Stomach (tissue), 4 donors: ENCODE measurements at regions not wholly inside any gene's neighbourhood (a gene's known extent, or its start where the extent isn't known, plus 50 kb on each side); places are given as distances from the start of the nearest gene placed in this dataset.

ENCODE experiments used
- POLR2A ChIP-seq, 4 donors: fragments of 450-650 bp; IDR thresholded peaks; one replicate each; pipeline ENCODE4 v1.6.1; 2016; ENCODE audit warnings: antibody characterized with exemption in 4 of 4, control low read depth in 2 of 4, mild to moderate bottlenecking in 1 of 4, moderate library complexity in 1 of 4
- TF ChIP-seq, protein P1 (sequence below), 7 experiments: fragments of 450-650 bp in 4 of 7; fragments of 200-600 bp in 3 of 7; sonication (generic) in 3 of 7; IDR thresholded peaks; one replicate each; pipeline ENCODE4 v1.5.1; 2016 to 2019; ENCODE audit warnings: antibody characterized with exemption in 7 of 7, control low read depth in 2 of 7, mild to moderate bottlenecking in 1 of 7

DNA sequence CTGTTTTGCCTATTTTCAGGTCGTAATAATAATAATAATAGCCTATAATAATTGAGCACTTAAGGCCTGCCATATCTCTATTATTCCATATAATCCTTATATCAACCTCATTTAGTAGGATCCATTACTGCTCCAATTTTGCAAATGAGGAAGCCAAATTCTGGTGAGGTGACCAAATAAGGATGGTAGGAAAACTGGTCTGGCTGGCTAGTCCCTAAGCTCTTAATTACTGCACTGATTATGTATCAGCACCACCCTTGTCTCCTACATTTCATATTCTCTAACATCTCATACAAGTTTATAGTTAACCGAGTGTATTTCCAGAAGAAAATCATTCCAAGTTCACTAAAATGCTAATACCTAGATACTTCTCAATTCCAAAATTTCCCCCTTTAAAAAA is 166.5 kb upstream of the RGMB start:
- TF ChIP-seq, protein P1, sequence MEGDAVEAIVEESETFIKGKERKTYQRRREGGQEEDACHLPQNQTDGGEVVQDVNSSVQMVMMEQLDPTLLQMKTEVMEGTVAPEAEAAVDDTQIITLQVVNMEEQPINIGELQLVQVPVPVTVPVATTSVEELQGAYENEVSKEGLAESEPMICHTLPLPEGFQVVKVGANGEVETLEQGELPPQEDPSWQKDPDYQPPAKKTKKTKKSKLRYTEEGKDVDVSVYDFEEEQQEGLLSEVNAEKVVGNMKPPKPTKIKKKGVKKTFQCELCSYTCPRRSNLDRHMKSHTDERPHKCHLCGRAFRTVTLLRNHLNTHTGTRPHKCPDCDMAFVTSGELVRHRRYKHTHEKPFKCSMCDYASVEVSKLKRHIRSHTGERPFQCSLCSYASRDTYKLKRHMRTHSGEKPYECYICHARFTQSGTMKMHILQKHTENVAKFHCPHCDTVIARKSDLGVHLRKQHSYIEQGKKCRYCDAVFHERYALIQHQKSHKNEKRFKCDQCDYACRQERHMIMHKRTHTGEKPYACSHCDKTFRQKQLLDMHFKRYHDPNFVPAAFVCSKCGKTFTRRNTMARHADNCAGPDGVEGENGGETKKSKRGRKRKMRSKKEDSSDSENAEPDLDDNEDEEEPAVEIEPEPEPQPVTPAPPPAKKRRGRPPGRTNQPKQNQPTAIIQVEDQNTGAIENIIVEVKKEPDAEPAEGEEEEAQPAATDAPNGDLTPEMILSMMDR (IDR thresholded peaks at IDR 0.05), result no peak
- no peak for TF ChIP-seq POLR2A (IDR thresholded peaks at IDR 0.05)
